ENCODE measurements at regions not wholly inside any gene's neighbourhood (a gene's known extent, or its start where the extent isn't known, plus 50 kb on each side); places are given as distances from the start of the nearest gene placed in this dataset.

DNA sequence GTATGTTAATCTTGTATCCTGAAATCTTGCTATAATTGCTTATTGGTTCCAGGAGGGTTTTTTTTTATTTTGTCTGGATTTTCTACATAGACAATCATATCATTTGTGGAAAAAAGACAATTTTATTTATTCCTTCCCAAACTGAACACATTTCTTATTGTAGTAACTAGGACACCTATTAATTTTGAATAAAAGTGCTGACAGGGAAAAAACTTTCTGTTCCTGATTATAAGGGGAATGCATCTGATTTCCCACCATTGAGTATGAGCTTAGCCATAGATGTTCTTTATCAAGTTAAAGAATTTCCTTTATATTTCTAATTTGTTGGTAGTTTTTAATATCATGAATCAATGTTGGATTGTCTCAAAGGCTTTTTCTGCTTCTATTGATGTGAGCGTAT, 460.7 kb upstream of the CNTN3 start:
- no peak for TF ChIP-seq CTCF (IDR thresholded peaks at IDR 0.05; ENCODE audit: borderline replicate concordance, insufficient read depth, low read depth, low read length)
- H3K4me3 ChIP-seq (ENCODE audit: low read depth, low read length): no peak overlapping the region

GRCh38 chr3:75076481-75076880, 462.0 kb upstream of the CNTN3 start:
- TF ChIP-seq CTCF (IDR thresholded peaks at IDR 0.05; ENCODE audit: borderline replicate concordance, insufficient read depth, low read depth, low read length): no peak

GRCh38 chr3:75078290-75078689, 463.8 kb upstream of the CNTN3 start:
- no peak for TF ChIP-seq CTCF (IDR thresholded peaks at IDR 0.05; ENCODE audit: borderline replicate concordance, insufficient read depth, low read depth, low read length)
- H3K4me3 ChIP-seq (ENCODE audit: low read depth, low read length): no peak overlapping the region

More at GRCh38 chr3:75076481-75076880, 462.0 kb upstream of the CNTN3 start:
- no peak overlapping the region for H3K4me3 ChIP-seq (ENCODE audit: low read depth, low read length)

- TF ChIP-seq CTCF (IDR thresholded peaks at IDR 0.05; ENCODE audit: borderline replicate concordance, insufficient read depth, low read depth, low read length): no peak
- H3K4me3 ChIP-seq (ENCODE audit: low read depth, low read length): no peak overlapping the region
Observed at GRCh38 chr3:75082845-75083244, 468.4 kb upstream of the CNTN3 start.

GRCh38 chr3:75089841-75090240, 475.4 kb upstream of the CNTN3 start:
- no peak for TF ChIP-seq CTCF (IDR thresholded peaks at IDR 0.05; ENCODE audit: borderline replicate concordance, insufficient read depth, low read depth, low read length)
- H3K4me3 ChIP-seq (ENCODE audit: low read depth, low read length): no peak overlapping the region

GRCh38 chr3:75101329-75102147, 487.1 kb upstream of the CNTN3 start:
- no peak for TF ChIP-seq CTCF (IDR thresholded peaks at IDR 0.05; ENCODE audit: borderline replicate concordance, insufficient read depth, low read depth, low read length)

GRCh38 chr3:75110741-75111140, 496.3 kb upstream of the CNTN3 start:
- H3K4me3 ChIP-seq (ENCODE audit: low read depth, low read length): no peak overlapping the region
- no peak for TF ChIP-seq CTCF (IDR thresholded peaks at IDR 0.05; ENCODE audit: borderline replicate concordance, insufficient read depth, low read depth, low read length)

More at GRCh38 chr3:75101329-75102147, 487.1 kb upstream of the CNTN3 start:
- no peak overlapping the region for H3K4me3 ChIP-seq (ENCODE audit: low read depth, low read length)

All from GM12875 (cell line).